Endothelial cell of umbilical vein (primary cell): ENCODE measurements at regions not wholly inside any gene's neighbourhood (a gene's known extent, or its start where the extent isn't known, plus 50 kb on each side); places are given as distances from the start of the nearest gene placed in this dataset.

Experiments used
- BruUV-seq: library from RNA; stranded (reverse); fragments of 400-500 nt; replicated peaks from 2 replicates; lab custom pipeline; 2021; lab: Mats Ljungman, UMichigan
- CTCF ChIA-PET: fragments of 300-600, 350-600 bp; sonication (Branson Sonifier 250); formaldehyde crosslinking; loops from one replicate; lab custom pipeline; 2021; ENCODE audit warnings: antibody characterized with exemption, inconsistent platforms; lab: Charles Lee
- POLR2A ChIA-PET: fragments of 300-600, 350-600 bp; sonication (Branson Sonifier 250); formaldehyde crosslinking; loops from one replicate; lab custom pipeline; 2021; ENCODE audit warnings: antibody characterized with exemption, inconsistent platforms; lab: Charles Lee
- DNase-seq: peaks from one replicate; pipeline ENCODE4 v3.0.0-alpha.2; 2011; ENCODE audit warnings: low read depth, low spot score
- FAIRE-seq: peaks from 2 replicates; lab custom pipeline; 2011; peaks lifted over from hg19 to GRCh38; lab: Jason Lieb, UNC
- H2AFZ ChIP-seq: 2 replicates; pipeline ENCODE4 v1.6.0; 2012; ENCODE audit warnings: low read depth, low read length, control low read depth, inconsistent platforms
- H3K27ac ChIP-seq: 2 replicates; pipeline ENCODE4 v1.5.1; 2011; ENCODE audit warnings: low read depth, mild to moderate bottlenecking, control low read depth, low read length, moderate library complexity; ENCODE audit not compliant: insufficient read depth
- H3K27me3 ChIP-seq, 2 experiments: 2 replicates each; pipeline versions ENCODE4 v1.6.0 to v1.6.1; 2011; ENCODE audit warnings: low read length in 2 of 2, mixed read lengths in 1 of 2; ENCODE audit not compliant: control insufficient read depth in 2 of 2, insufficient read depth in 2 of 2
- H3K36me3 ChIP-seq, 2 experiments: 2 replicates in 1 of 2; 3 replicates in 1 of 2; pipeline ENCODE4 v1.5.1; 2011; ENCODE audit warnings: low read length in 2 of 2, mild to moderate bottlenecking in 1 of 2, moderate library complexity in 1 of 2; ENCODE audit not compliant: control insufficient read depth in 2 of 2, insufficient read depth in 2 of 2; ENCODE audit errors: extremely low read depth in 1 of 2
- H3K4me1 ChIP-seq: 3 replicates; pipeline ENCODE4 v1.5.1; 2011; ENCODE audit warnings: mild to moderate bottlenecking, low read length; ENCODE audit not compliant: control insufficient read depth, insufficient read depth; ENCODE audit errors: extremely low read depth
- H3K4me2 ChIP-seq: 2 replicates; pipeline ENCODE4 v1.6.1; 2011; ENCODE audit warnings: low read length, control low read depth, mixed read lengths; ENCODE audit not compliant: insufficient read depth
- H3K4me3 ChIP-seq, 3 experiments: fragments of 200-600 bp in 1 of 3; sonication (generic), shearing (Covaris generic) in 1 of 3; replicated peaks in 1 of 3; 2 replicates each; pipeline ENCODE4 v1.5.1; 2011 to 2016; ENCODE audit warnings: control low read depth in 3 of 3, low read length in 3 of 3, mild to moderate bottlenecking in 2 of 3, inconsistent platforms in 1 of 3, low read depth in 1 of 3, moderate library complexity in 1 of 3; ENCODE audit not compliant: insufficient read depth in 1 of 3
- H3K79me2 ChIP-seq: 2 replicates; pipeline ENCODE4 v1.6.0; 2012; ENCODE audit warnings: low read length, inconsistent platforms; ENCODE audit not compliant: control insufficient read depth, insufficient read depth
- H3K9ac ChIP-seq: replicated peaks from 2 replicates; pipeline ENCODE3; 2011; ENCODE audit warnings: low read length, control low read depth; ENCODE audit not compliant: insufficient read depth; ENCODE audit errors: extremely low read depth
- H3K9me1 ChIP-seq: replicated peaks from 3 replicates; pipeline ENCODE4 v1.6.0; 2011; ENCODE audit warnings: mild to moderate bottlenecking, low read length; ENCODE audit not compliant: control insufficient read depth, insufficient read depth; ENCODE audit errors: extremely low read depth
- H3K9me3 ChIP-seq: replicated peaks from 2 replicates; pipeline ENCODE4 v1.5.1; 2012; ENCODE audit warnings: low read length, inconsistent platforms; ENCODE audit not compliant: control insufficient read depth, insufficient read depth
- H4K20me1 ChIP-seq: replicated peaks from 2 replicates; pipeline ENCODE3; 2011; ENCODE audit warnings: mild to moderate bottlenecking, low read length; ENCODE audit not compliant: control insufficient read depth, insufficient read depth; ENCODE audit errors: extremely low read depth
- CTCF ChIP-seq, 2 donors: IDR thresholded peaks; 1 replicate in 1 of 2; 2 replicates in 1 of 2; pipeline ENCODE4 v1.5.1; 2011; ENCODE audit warnings: low read length in 2 of 2, mild to moderate bottlenecking in 2 of 2, moderate library complexity in 2 of 2, control low read depth in 1 of 2, inconsistent platforms in 1 of 2, low read depth in 1 of 2; ENCODE audit not compliant: insufficient read depth in 1 of 2; ENCODE audit errors: extremely low read depth in 1 of 2
- EZH2 ChIP-seq: IDR thresholded peaks from 2 replicates; pipeline ENCODE4 v1.6.1; 2012; ENCODE audit warnings: borderline replicate concordance, low read depth, mild to moderate bottlenecking, moderate library complexity, low read length, inconsistent platforms; ENCODE audit not compliant: severe bottlenecking
- FOS ChIP-seq: IDR thresholded peaks from 2 replicates; pipeline ENCODE4 v1.6.1; 2011; ENCODE audit warnings: mild to moderate bottlenecking, low read length, moderate library complexity, borderline replicate concordance; ENCODE audit not compliant: insufficient read depth
- GATA2 ChIP-seq: IDR thresholded peaks from 2 replicates; pipeline ENCODE4 v1.7.0; 2011; ENCODE audit warnings: low read depth, mild to moderate bottlenecking, moderate library complexity, mixed read lengths, low read length; ENCODE audit not compliant: insufficient read length, insufficient read depth
- JUN ChIP-seq: IDR thresholded peaks from 2 replicates; pipeline ENCODE4 v1.6.1; 2011; ENCODE audit warnings: borderline replicate concordance, low read depth; ENCODE audit not compliant: insufficient read length, insufficient read depth
- MAX ChIP-seq: IDR thresholded peaks from 2 replicates; pipeline ENCODE4 v1.6.1; 2011; ENCODE audit not compliant: insufficient read depth, insufficient read length
- MYC ChIP-seq: IDR thresholded peaks from one replicate; pipeline ENCODE4 v1.6.1; 2011; ENCODE audit warnings: mild to moderate bottlenecking, low read depth, low read length
- POLR2A ChIP-seq: IDR thresholded peaks from 2 replicates; pipeline ENCODE4 v1.6.1; 2012; ENCODE audit warnings: low read depth, mild to moderate bottlenecking, control low read depth, low read length
- POLR2AphosphoS5 ChIP-seq: IDR thresholded peaks from 2 replicates; pipeline ENCODE4 v1.6.1; 2012; ENCODE audit warnings: low read depth, mild to moderate bottlenecking, control low read depth, low read length, moderate library complexity; ENCODE audit not compliant: insufficient read depth
- dilution Hi-C: fragments of 300-500 bp; cut with MboI; formaldehyde crosslinking; loops from one replicate; pipeline ENCODE4 v1.15.0; 2019; ENCODE audit warnings: low sequenced_read_pairs; ENCODE audit not compliant: extremely low pct_ligation_motif_present
- intact Hi-C: fragments of 100-400 bp; cut with micrococcal nuclease; formaldehyde crosslinking; loops from one replicate; pipeline ENCODE4 v1.10.0; 2022

GRCh38 chr2:59569124-59569523, 984.3 kb downstream of the BCL11A start:
- no peak for DNase-seq

GRCh38 chr2:59568461-59568860, 985.0 kb downstream of the BCL11A start:
- no peak for FAIRE-seq
- BruUV-seq: no TSS peak
- CTCF ChIA-PET: no interaction called here

More at GRCh38 chr2:59569124-59569523, 984.3 kb downstream of the BCL11A start:
- Histone ChIP-seq H3K9me3 (peaks cover 9% of the 10 kb centered on the region), H2AFZ (no peak overlapping the region), H3K9me1 (no peaks in the 10 kb centered on the region), H3K9ac (no peak overlapping the region), H3K4me2 (no peak overlapping the region), H3K4me1 (no peaks in the 10 kb centered on the region), H3K27me3 (no peaks in the 10 kb centered on the region), H3K4me3 (no peak overlapping the region), H3K36me3 (no peaks in the 10 kb centered on the region), H3K79me2 (no peaks in the 10 kb centered on the region), H3K27ac (no peak overlapping the region), H4K20me1 (no peaks in the 10 kb centered on the region)
- POLR2A ChIA-PET: no interaction called here
- dilution Hi-C loops: no loop called here
- no peak for TF ChIP-seq POLR2A
- no peak for TF ChIP-seq MAX
- TF ChIP-seq POLR2AphosphoS5: no peak
- TF ChIP-seq GATA2: no peak
- no peak for TF ChIP-seq MYC
- TF ChIP-seq FOS: no peak
- intact Hi-C loops: no loop called here
- no peak for FAIRE-seq
- CTCF ChIA-PET: no interaction called here
- no TSS peak for BruUV-seq

More at GRCh38 chr2:59568461-59568860, 985.0 kb downstream of the BCL11A start:
- Histone ChIP-seq H3K4me3 (no peak overlapping the region), H3K4me2 (no peak overlapping the region), H2AFZ (no peak overlapping the region), H3K9me3 (peaks cover 9% of the 10 kb centered on the region), H3K9me1 (no peaks in the 10 kb centered on the region), H3K36me3 (no peaks in the 10 kb centered on the region), H3K79me2 (no peaks in the 10 kb centered on the region), H3K4me1 (no peaks in the 10 kb centered on the region), H3K27me3 (no peaks in the 10 kb centered on the region), H4K20me1 (no peaks in the 10 kb centered on the region), H3K9ac (no peak overlapping the region), H3K27ac (no peak overlapping the region)
- dilution Hi-C loops: no loop called here
- TF ChIP-seq FOS (no peak), GATA2 (no peak), JUN (no peak), POLR2A (no peak), MAX (no peak), MYC (no peak), POLR2AphosphoS5 (no peak), EZH2 (no peak), CTCF (IDR thresholded peaks at IDR 0.05; ENCODE audit: extremely low read depth in 1 of 2, insufficient read depth in 1 of 2, low read depth in 1 of 2, low read length in 2 of 2) (no peak)
- intact Hi-C loops: no loop called here
- POLR2A ChIA-PET: no interaction called here
- no peak for DNase-seq
